Bronchial epithelial cell (primary cell): ENCODE measurements at regions not wholly inside any gene's neighbourhood (a gene's known extent, or its start where the extent isn't known, plus 50 kb on each side); places are given as distances from the start of the nearest gene placed in this dataset.

Experiments
- DNase-seq: peaks from one replicate; pipeline ENCODE4 v3.0.0-alpha.2; 2010; ENCODE audit warnings: low read depth
- FAIRE-seq: peaks from 2 replicates; lab custom pipeline; 2011; peaks lifted over from hg19 to GRCh38; lab: Jason Lieb, UNC
- H3K27me3 ChIP-seq: 2 replicates; pipeline ENCODE4 v1.5.1; 2011; ENCODE audit warnings: low read length; ENCODE audit not compliant: control insufficient read depth, insufficient read depth
- H3K36me3 ChIP-seq: 2 replicates; pipeline ENCODE4 v1.5.1; 2011; ENCODE audit warnings: low read length; ENCODE audit not compliant: control insufficient read depth, insufficient read depth
- H3K4me3 ChIP-seq: 2 replicates; pipeline ENCODE4 v1.5.1; 2011; ENCODE audit warnings: mild to moderate bottlenecking, low read depth, low read length, control low read depth
- TF ChIP-seq, protein P1 (sequence below): IDR thresholded peaks from 2 replicates; pipeline ENCODE4 v1.5.1; 2011; ENCODE audit warnings: mild to moderate bottlenecking, moderate library complexity, low read length, control low read depth, inconsistent platforms; ENCODE audit not compliant: insufficient read depth, severe bottlenecking

GRCh38 chr4:111789901-111790640 lies 355.2 kb upstream of the FAM241A start:
- H3K36me3 ChIP-seq = no peaks in the 10 kb centered on the region
- no peak for DNase-seq
- TF ChIP-seq, protein P1, sequence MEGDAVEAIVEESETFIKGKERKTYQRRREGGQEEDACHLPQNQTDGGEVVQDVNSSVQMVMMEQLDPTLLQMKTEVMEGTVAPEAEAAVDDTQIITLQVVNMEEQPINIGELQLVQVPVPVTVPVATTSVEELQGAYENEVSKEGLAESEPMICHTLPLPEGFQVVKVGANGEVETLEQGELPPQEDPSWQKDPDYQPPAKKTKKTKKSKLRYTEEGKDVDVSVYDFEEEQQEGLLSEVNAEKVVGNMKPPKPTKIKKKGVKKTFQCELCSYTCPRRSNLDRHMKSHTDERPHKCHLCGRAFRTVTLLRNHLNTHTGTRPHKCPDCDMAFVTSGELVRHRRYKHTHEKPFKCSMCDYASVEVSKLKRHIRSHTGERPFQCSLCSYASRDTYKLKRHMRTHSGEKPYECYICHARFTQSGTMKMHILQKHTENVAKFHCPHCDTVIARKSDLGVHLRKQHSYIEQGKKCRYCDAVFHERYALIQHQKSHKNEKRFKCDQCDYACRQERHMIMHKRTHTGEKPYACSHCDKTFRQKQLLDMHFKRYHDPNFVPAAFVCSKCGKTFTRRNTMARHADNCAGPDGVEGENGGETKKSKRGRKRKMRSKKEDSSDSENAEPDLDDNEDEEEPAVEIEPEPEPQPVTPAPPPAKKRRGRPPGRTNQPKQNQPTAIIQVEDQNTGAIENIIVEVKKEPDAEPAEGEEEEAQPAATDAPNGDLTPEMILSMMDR = no peak
- no peak overlapping the region for H3K4me3 ChIP-seq
- H3K27me3 ChIP-seq = no peaks in the 10 kb centered on the region
- no peak for FAIRE-seq

DNA sequence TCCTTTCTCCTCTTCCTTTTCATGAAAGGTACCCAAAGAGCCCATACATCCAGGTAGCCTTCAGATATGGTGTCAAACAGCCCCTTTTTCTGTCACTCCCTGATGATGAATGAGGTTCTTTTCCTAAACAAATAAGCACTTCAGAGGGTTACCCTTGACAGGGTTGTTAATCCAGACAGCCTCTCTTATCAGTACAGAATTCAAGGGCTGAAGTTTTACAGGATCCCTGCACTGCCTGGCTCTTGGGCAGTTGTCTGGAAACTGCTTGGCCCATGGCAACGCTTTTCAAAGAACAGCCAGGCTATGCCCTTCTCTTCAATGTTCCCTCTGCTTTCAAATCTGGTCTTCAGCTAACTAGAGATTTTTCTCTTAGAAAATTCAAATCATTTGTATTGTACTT lies 352.6 kb upstream of the FAM241A start:
- TF ChIP-seq, protein P1 = no peak
- DNase-seq = no peak

GRCh38 chr4:111793433-111794091 lies 351.7 kb upstream of the FAM241A start:
- no peaks in the 10 kb centered on the region for H3K27me3 ChIP-seq
- H3K4me3 ChIP-seq = no peak overlapping the region
- FAIRE-seq = no peak
- TF ChIP-seq, protein P1 = no peak
- H3K36me3 ChIP-seq = no peaks in the 10 kb centered on the region
- no peak for DNase-seq

More for the DNA sequence above, 352.6 kb upstream of the FAM241A start:
- no peaks in the 10 kb centered on the region for H3K27me3 ChIP-seq
- H3K4me3 ChIP-seq = no peak overlapping the region
- no peak for FAIRE-seq
- H3K36me3 ChIP-seq = no peaks in the 10 kb centered on the region

DNA sequence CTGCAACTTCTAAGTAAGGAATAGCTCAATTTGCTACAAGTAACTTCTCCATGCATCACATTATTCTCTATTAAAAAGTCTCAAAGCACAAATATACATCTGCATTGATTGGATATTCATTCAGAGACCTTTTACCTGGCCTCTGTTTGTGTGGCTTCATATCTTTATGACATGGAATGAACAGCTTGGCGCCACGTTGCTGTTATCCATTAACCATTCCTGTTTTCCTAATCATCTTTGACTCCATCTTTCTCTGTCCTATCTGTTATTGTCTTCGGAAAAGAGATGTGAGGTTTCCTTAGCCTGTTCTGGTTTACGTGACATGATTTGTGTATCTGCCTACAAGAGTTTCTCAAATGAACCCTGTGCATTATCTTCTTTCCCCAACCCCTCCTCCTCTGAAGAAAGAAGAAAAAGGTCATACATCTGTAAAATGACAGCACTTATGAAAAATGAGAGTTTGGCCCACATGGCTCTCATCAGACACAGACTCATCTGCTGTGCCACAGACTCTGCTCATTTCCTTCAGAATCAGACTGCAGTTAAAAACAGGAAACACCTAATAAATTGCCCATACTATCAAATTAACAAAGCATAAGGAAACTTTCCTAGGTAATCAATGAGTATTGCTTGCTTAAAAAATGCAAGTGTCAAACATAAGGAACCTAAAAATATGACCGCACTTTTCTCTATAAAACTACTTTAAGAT lies 347.6 kb upstream of the FAM241A start:
- Histone ChIP-seq H3K4me3 (no peak overlapping the region), H3K36me3 (no peaks in the 10 kb centered on the region), H3K27me3 (no peaks in the 10 kb centered on the region)
- TF ChIP-seq, protein P1 = no peak
- FAIRE-seq (no peak), DNase-seq (no peak)

- FAIRE-seq (no peak), DNase-seq (no peak)
- Histone ChIP-seq H3K36me3 (no peaks in the 10 kb centered on the region), H3K4me3 (no peak overlapping the region), H3K27me3 (no peaks in the 10 kb centered on the region)
- TF ChIP-seq, protein P1 = no peak
Measured at GRCh38 chr4:111798840-111799239, 346.4 kb upstream of the FAM241A start.
